NCI-H2196 (cell line): ENCODE measurements at regions not wholly inside any gene's neighbourhood (a gene's known extent, or its start where the extent isn't known, plus 50 kb on each side); places are given as distances from the start of the nearest gene placed in this dataset.
"Not testable (repeated sequence)": the region's sequence is repeated elsewhere in the genome, so short reads cannot be mapped to it uniquely, and the experiment has no call there.

ENCODE experiments used
- DNase-seq: peaks from one replicate; lab custom pipeline; 2025; ENCODE audit not compliant: unreplicated experiment; lab: John Stamatoyannopoulos, UW

GRCh38 chr4:135464311-135464710 lies 1262.7 kb upstream of the PABPC4L start:
- no peak for DNase-seq

- not testable (repeated sequence) for DNase-seq
Observed at GRCh38 chr4:135447598-135447997, 1246.0 kb upstream of the PABPC4L start.

GRCh38 chr4:135434936-135435335 lies 1233.3 kb upstream of the PABPC4L start:
- DNase-seq, result no peak

DNA sequence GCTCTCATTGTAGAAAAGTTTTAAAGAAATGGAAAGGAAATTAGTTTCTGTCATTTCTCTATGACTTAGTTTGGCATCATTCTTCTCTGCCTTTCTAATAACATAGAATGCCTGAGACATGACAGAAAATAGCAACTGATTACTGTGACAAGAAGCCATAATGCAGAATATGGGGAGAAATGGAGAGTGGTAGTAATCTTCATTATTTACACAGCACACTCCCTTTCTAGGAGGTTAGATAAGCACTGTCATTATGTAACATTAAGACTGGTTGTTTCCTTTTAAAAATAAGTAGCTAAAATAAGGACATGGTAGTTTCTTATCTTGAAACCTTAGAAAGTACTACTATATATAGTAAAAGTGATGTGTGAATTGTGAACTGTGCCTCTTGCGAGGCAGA lies 1227.9 kb upstream of the PABPC4L start:
- DNase-seq, result no peak

GRCh38 chr4:135418353-135418752 lies 1216.8 kb upstream of the PABPC4L start:
- peak; percentile 0 for DNase-seq

- no peak for DNase-seq
Observed at GRCh38 chr4:135412213-135412612, 1210.6 kb upstream of the PABPC4L start.

DNA sequence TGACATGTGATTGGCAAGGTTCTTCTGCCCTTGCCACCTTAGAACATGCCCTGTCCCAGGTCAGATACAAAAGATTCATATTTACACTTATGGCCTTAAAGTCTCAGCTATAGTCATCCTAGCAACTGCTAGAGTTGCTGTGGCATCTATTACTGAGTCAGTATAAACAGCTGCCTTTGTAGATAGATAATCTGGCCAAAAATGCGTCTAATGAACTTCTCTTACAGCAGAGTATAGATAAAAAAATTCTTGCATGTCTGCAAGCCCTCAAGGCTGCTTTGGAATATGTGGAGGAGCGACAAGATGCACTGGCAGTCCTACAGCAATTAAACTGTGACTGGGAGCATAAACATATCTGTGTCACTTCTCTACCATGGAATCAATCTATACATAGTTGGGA lies 1209.7 kb upstream of the PABPC4L start:
- DNase-seq, result no peak

DNA sequence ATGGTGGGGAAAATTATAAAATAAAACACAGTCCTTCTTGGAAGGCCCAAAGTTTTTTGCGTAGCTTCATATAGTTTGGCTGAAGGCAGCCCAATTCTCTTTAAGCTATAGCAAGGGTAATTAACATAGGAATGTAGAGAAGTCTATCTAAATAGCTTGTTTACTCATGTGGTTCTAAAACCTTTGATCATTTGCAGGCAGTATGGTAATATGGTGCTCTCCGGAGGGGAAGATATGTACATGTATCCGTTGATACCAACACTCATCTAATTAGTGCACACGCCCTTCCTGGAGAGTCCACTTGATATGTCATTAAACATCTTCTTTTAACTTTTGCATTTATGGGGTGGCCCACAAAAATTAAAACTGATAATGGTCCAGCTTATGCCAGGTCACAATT lies 1207.7 kb upstream of the PABPC4L start:
- not testable (repeated sequence) for DNase-seq

DNA sequence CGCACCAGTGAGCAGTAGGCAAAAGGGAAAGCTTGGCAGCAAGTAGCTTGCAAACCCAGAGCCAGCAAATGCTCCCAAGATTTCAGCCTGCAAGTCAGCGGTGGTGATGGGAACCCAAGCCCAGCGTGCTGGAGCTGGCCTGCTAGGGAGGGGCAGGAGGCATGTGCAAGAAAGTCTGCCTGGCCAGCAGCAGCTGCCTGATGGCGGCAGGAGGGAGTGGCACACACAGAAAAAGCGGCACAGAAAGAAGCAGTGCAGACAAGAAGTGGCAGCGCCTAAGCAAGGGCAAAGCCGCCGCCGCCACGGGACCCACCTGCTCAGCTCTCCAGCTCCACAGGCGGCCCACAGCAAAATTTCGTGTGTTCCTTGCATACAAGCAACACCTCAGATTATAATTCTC lies 1206.5 kb upstream of the PABPC4L start:
- DNase-seq, result no peak

DNA sequence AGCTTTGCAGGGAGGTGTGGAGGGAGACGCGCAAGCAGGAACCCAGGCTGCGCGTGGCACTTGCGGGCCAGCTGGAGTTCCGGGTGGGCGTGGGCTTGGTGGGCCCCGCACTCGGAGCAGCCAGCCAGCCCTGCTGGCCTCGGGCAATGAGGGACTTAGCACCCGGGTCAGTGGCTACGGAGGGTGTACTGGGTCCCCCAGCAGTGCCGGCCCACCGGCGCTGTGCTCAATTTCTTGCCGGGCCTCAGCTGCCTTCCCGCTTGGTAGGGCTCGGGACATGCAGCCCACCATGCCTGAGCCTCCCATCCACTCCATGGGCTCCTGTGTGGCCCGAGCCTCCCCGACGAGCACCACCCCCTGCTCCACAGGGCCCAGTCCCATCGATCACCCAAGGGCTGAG lies 1205.0 kb upstream of the PABPC4L start:
- DNase-seq, result not testable (repeated sequence)

- DNase-seq, result no peak
Observed at GRCh38 chr4:135385830-135386581, 1184.4 kb upstream of the PABPC4L start.

GRCh38 chr4:135383356-135384288 lies 1182.0 kb upstream of the PABPC4L start:
- DNase-seq, result no peak

GRCh38 chr4:135382280-135382959 lies 1180.8 kb upstream of the PABPC4L start:
- no peak for DNase-seq

- no peak for DNase-seq
Observed at GRCh38 chr4:135372131-135372530, 1170.5 kb upstream of the PABPC4L start.

GRCh38 chr4:135371137-135371536 lies 1169.5 kb upstream of the PABPC4L start:
- DNase-seq, result no peak

GRCh38 chr4:135368831-135369230 lies 1167.2 kb upstream of the PABPC4L start:
- DNase-seq, result no peak

DNA sequence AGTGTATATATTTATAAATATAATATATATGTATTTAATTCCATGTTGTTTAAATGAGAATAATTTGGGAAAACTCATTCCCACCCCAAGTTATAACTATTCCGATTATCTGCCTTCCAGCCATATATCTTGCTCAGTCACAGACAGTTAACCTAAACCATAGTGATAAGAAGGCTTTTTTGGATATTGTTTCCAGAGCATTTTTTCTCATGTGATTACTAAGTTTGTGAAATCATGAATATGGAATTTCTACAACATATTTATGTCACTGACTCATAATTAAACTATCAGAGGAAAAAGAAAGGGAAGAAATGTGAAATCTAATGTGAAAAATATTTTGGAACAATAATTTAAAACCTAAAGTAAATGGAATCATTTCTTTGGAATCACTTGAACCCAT lies 1163.5 kb upstream of the PABPC4L start:
- no peak for DNase-seq

GRCh38 chr4:135359128-135359527 lies 1157.5 kb upstream of the PABPC4L start:
- no peak for DNase-seq

DNA sequence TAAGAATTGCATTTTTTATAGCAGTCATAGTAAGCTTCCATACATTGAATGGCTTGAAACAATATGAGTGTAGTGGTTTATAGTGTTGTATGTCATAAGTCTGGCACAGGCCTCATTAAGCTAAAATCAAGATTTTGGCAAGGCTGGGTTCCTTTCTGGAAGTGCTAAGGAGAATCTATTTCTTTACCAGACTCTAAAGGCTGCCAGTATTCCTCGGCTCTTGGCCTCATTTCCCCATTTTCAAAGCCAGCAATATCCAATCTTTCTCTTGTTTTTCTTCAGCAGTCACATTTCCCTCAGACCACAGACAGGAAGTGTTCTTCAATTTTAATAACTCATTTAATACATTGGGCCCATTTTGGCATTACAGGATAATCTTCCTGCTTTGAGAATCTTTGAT lies 1155.5 kb upstream of the PABPC4L start:
- no peak for DNase-seq

DNA sequence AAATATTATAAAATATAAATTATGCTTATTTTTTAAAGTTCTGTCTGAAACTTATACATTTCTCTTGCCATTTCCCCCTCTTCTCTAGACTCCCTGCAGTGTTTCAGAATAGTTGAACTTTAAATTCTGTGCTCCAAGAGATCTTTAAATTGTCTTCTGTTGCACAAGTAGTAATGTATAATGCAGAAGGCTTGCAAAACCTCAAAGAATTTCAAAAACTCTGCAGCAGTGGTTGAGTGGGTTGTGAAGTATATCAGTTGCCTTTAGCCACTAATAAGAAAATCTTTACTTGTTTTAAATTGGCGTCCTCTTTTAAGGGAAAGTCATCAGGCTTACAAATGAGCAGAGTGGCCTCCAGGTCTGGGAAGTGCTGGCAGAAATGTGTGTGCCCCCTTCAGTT lies 1153.3 kb upstream of the PABPC4L start:
- DNase-seq, result no peak

DNA sequence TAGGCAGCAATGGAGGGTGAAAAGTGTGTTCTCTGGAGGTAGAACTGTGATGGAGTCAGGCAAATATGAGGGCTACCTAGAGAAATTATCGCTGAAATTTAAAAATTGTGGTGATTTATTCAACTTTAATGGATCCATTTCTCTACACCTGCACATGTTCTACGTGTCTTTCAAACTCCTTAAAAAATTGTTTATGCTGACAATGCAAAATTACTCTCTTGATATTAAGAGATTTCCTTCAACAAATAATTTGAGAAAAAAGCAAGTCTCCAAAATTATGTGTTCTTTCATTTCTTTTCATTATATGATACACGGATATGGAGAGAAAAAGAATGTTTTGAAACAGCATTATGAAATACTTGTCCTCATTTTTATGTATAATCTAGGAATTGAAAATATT lies 1151.4 kb upstream of the PABPC4L start:
- no peak for DNase-seq

DNA sequence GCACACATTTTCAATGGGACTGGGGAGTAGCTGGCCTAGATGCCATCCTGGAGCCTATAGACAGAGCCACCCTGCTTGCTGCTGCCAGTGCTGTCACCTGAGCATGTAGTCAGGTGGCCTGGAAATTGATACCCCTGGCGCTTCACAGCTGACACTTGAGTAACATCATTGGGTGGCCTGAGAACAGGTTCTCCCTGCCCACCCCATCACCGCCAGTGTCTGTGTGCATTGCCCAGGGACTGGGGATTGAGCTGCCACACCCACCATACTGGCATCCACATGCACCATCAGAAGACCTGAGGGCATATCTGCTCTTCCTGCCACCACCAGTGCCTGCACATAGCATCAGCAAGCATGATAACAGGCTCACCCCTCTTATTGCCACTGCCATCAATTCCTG lies 1142.9 kb upstream of the PABPC4L start:
- DNase-seq, result no peak
